WTC11 (cell line): ENCODE measurements at regions not wholly inside any gene's neighbourhood (a gene's known extent, or its start where the extent isn't known, plus 50 kb on each side); places are given as distances from the start of the nearest gene placed in this dataset.

Experiments
- ATAC-seq: fragments of 200-7000 bp; cut with Tn5 transposase; 2 replicates; pipeline ENCODE4 v1.10.0; 2021; ENCODE audit warnings: mild to moderate bottlenecking, moderate library complexity
- CTCF ChIA-PET: fragments of 300-600 bp; sonication (Branson Sonifier 250); formaldehyde crosslinking; loops from one replicate; lab custom pipeline; 2021; ENCODE audit warnings: antibody characterized with exemption; lab: Charles Lee
- POLR2A ChIA-PET: fragments of 350-600 bp; sonication (Branson Sonifier 250); formaldehyde crosslinking; loops from one replicate; lab custom pipeline; 2021; ENCODE audit warnings: antibody characterized with exemption; lab: Charles Lee
- DNase-seq: peaks from one replicate; pipeline ENCODE4 v3.0.0; 2021; ENCODE audit warnings: low spot score
- H3K27ac Mint-ChIP-seq: 2 replicates; pipeline ENCODE4 v1.8.0; 2021; ENCODE audit warnings: mixed read lengths
- H3K27me3 Mint-ChIP-seq: 2 replicates; pipeline ENCODE4 v1.8.0; 2021; ENCODE audit warnings: low read depth, mild to moderate bottlenecking, moderate library complexity, mixed read lengths
- H3K36me3 Mint-ChIP-seq: 2 replicates; pipeline ENCODE4 v1.8.0; 2021; ENCODE audit warnings: mixed read lengths
- H3K4me1 Mint-ChIP-seq: 2 replicates; pipeline ENCODE4 v1.8.0; 2022; ENCODE audit warnings: mixed read lengths
- H3K4me3 Mint-ChIP-seq: 2 replicates; pipeline ENCODE4 v1.8.0; 2021; ENCODE audit warnings: mild to moderate bottlenecking, moderate library complexity, mixed read lengths
- H3K9me3 Mint-ChIP-seq: 2 replicates; pipeline ENCODE4 v1.8.0; 2021; ENCODE audit warnings: mixed read lengths
- CREB1 ChIP-seq: sonication (generic); formaldehyde crosslinking; IDR thresholded peaks from 2 replicates; pipeline ENCODE4 v1.8.0; 2023; ENCODE audit warnings: mild to moderate bottlenecking, missing genetic modification reagents
- FOXJ3 ChIP-seq: sonication (generic); formaldehyde crosslinking; IDR thresholded peaks from 2 replicates; pipeline ENCODE4 v1.9.0; 2021; ENCODE audit warnings: missing genetic modification reagents, mild to moderate bottlenecking, borderline replicate concordance
- GRHL2 ChIP-seq: fragments of 250-450 bp; sonication (Bioruptor Pico); IDR thresholded peaks from 2 replicates; pipeline ENCODE4 v1.8.0; 2022; ENCODE audit warnings: mild to moderate bottlenecking, moderate library complexity; ENCODE audit not compliant: insufficient replicate concordance, severe bottlenecking
- HMGXB4 ChIP-seq: sonication (generic); formaldehyde crosslinking; IDR thresholded peaks from 2 replicates; pipeline ENCODE4 v1.8.1; 2023; ENCODE audit warnings: mild to moderate bottlenecking, moderate library complexity, missing genetic modification reagents
- JAZF1 ChIP-seq: fragments of 250-450 bp; sonication (Bioruptor Pico); IDR thresholded peaks from 2 replicates; pipeline ENCODE4 v1.9.0; 2021; ENCODE audit warnings: moderate library complexity, mild to moderate bottlenecking, inconsistent platforms
- KAT7 ChIP-seq: sonication (generic); formaldehyde crosslinking; IDR thresholded peaks from 2 replicates; pipeline ENCODE4 v1.8.1; 2023; ENCODE audit warnings: missing genetic modification reagents, mild to moderate bottlenecking, borderline replicate concordance
- MLX ChIP-seq: sonication (generic); formaldehyde crosslinking; IDR thresholded peaks from 2 replicates; pipeline ENCODE4 v1.8.1; 2023; ENCODE audit warnings: mild to moderate bottlenecking, missing genetic modification reagents, moderate library complexity
- NFATC4 ChIP-seq: fragments of 250-450 bp; sonication (Bioruptor Pico); IDR thresholded peaks from 2 replicates; pipeline ENCODE4 v1.9.0; 2021; ENCODE audit warnings: mild to moderate bottlenecking
- NFE2L1 ChIP-seq: sonication (generic); formaldehyde crosslinking; IDR thresholded peaks from 2 replicates; pipeline ENCODE4 v1.8.1; 2023; ENCODE audit warnings: missing genetic modification reagents
- NFYB ChIP-seq: sonication (generic); formaldehyde crosslinking; conservative IDR thresholded peaks from 2 replicates; pipeline ENCODE4 v1.8.0; 2022; ENCODE audit warnings: low read depth, missing genetic modification reagents
- NR1H2 ChIP-seq: sonication (generic); formaldehyde crosslinking; IDR thresholded peaks from 2 replicates; pipeline ENCODE4 v1.9.0; 2021; ENCODE audit warnings: mild to moderate bottlenecking, moderate library complexity, missing genetic modification reagents
- PRRX2 ChIP-seq: fragments of 250-450 bp; sonication (Bioruptor Pico); IDR thresholded peaks from 2 replicates; pipeline ENCODE4 v1.8.0; 2021; ENCODE audit warnings: mild to moderate bottlenecking
- RORB ChIP-seq: fragments of 250-450 bp; sonication (Bioruptor Pico); IDR thresholded peaks from 2 replicates; pipeline ENCODE4 v1.9.0; 2021; ENCODE audit warnings: mild to moderate bottlenecking
- SP1 ChIP-seq: sonication (generic); formaldehyde crosslinking; conservative IDR thresholded peaks from 2 replicates; pipeline ENCODE4 v1.8.1; 2022; ENCODE audit warnings: missing genetic modification reagents
- ZNF121 ChIP-seq: sonication (generic); formaldehyde crosslinking; IDR thresholded peaks from 2 replicates; pipeline ENCODE4 v1.8.0; 2023; ENCODE audit warnings: missing genetic modification reagents
- ZNF138 ChIP-seq: sonication (generic); formaldehyde crosslinking; conservative IDR thresholded peaks from 2 replicates; pipeline ENCODE4 v1.8.1; 2022; ENCODE audit warnings: mild to moderate bottlenecking, moderate library complexity, missing genetic modification reagents
- ZNF263 ChIP-seq: sonication (generic); formaldehyde crosslinking; IDR thresholded peaks from 2 replicates; pipeline ENCODE4 v1.8.1; 2022; ENCODE audit warnings: low read depth, mild to moderate bottlenecking, moderate library complexity, missing genetic modification reagents
- ZNF512 ChIP-seq: sonication (generic); formaldehyde crosslinking; IDR thresholded peaks from 2 replicates; pipeline ENCODE4 v1.8.1; 2022; ENCODE audit warnings: missing genetic modification reagents, borderline replicate concordance
- ZNF671 ChIP-seq: fragments of 250-450 bp; sonication (Bioruptor Pico); IDR thresholded peaks from 2 replicates; pipeline ENCODE4 v1.8.0; 2021; ENCODE audit warnings: mild to moderate bottlenecking
- TF ChIP-seq, protein P1 (sequence below): sonication (generic); formaldehyde crosslinking; IDR thresholded peaks from 2 replicates; pipeline ENCODE4 v1.8.0; 2022; ENCODE audit warnings: mild to moderate bottlenecking, missing genetic modification reagents

DNA sequence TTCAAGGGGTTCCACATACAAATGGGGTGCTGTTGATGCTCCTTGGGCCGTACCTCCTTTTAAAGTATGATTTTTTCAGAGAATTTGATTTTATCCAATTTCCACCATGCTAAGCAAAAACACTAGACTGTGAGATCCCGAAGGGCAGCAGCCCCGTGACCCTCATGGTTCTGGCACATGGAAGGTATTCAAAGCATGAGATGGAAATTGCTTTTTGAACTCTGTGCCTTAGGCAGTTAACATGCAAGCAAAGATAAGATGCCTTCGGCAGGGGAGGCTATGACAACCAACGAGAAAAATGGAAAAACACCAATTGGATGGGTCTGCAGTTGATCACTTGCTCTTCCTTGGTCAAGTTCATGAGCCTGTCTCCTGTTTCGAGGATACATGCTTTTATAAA is 120.8 kb upstream of the DIO3 start:
- H3K4me3 Mint-ChIP-seq = no peak overlapping the region
- H3K27me3 Mint-ChIP-seq = no peaks in the 10 kb centered on the region
- no peaks in the 10 kb centered on the region for H3K4me1 Mint-ChIP-seq
- H3K9me3 Mint-ChIP-seq = no peaks in the 10 kb centered on the region
- TF ChIP-seq KAT7 = no peak
- DNase-seq (no peak), ATAC-seq (no peak)
- no peaks in the 10 kb centered on the region for H3K36me3 Mint-ChIP-seq
- ChIA-PET POLR2A (no interaction called here), CTCF (interaction anchor here (0.6 kb wide), 1 partner anchor 201 kb away, joined by 3 read pairs; no protein-coding TSS in a partner anchor)
- no peak overlapping the region for H3K27ac Mint-ChIP-seq

DNA sequence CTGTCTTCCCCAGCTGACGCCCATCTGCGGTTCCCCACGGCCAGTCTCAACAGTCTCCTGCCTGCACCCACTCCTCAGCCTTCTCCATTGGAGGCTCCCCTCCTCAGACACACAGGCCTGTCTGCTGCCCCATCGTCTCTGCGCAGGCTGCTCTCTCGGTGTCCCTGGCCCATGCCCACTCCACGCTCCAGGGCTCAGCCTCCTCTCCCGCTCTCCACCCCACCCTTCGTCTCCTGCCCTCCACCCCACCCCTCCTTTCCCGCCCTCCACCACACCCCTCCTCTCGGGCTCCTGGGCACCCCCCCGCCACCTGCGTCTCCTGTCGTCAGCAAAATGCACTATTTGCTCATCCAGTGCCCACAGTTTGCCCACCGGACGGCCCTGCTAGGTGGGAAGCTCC is 119.6 kb upstream of the DIO3 start:
- ATAC-seq (no peak), DNase-seq (no peak)
- Mint-ChIP-seq H3K27me3 (no peaks in the 10 kb centered on the region), H3K36me3 (no peaks in the 10 kb centered on the region), H3K4me1 (no peaks in the 10 kb centered on the region), H3K9me3 (no peaks in the 10 kb centered on the region), H3K4me3 (no peak overlapping the region), H3K27ac (no peak overlapping the region)
- TF ChIP-seq CREB1 (no peak), NFYB (CRISPR knock-in tag) (no peak), FOXJ3 (CRISPR knock-in tag) (no peak), JAZF1 (CRISPR knock-in tag) (no peak), NFE2L1 (no peak), KAT7 (no peak), NR1H2 (CRISPR knock-in tag) (no peak), PRRX2 (no peak), SP1 (CRISPR knock-in tag) (no peak), ZNF512 (CRISPR knock-in tag) (no peak), ZNF138 (no peak), NFATC4 (CRISPR knock-in tag) (no peak), GRHL2 (CRISPR knock-in tag) (no peak), HMGXB4 (CRISPR knock-in tag) (no peak)
- TF ChIP-seq, protein P1, sequence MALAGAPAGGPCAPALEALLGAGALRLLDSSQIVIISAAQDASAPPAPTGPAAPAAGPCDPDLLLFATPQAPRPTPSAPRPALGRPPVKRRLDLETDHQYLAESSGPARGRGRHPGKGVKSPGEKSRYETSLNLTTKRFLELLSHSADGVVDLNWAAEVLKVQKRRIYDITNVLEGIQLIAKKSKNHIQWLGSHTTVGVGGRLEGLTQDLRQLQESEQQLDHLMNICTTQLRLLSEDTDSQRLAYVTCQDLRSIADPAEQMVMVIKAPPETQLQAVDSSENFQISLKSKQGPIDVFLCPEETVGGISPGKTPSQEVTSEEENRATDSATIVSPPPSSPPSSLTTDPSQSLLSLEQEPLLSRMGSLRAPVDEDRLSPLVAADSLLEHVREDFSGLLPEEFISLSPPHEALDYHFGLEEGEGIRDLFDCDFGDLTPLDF (CRISPR knock-in tag) = no peak
- ChIA-PET POLR2A (no interaction called here), CTCF (interaction anchor here (0.8 kb wide), 1 partner anchor 120 kb away, joined by 3 read pairs; the partner anchor contains the start of gene DIO3)

DNA sequence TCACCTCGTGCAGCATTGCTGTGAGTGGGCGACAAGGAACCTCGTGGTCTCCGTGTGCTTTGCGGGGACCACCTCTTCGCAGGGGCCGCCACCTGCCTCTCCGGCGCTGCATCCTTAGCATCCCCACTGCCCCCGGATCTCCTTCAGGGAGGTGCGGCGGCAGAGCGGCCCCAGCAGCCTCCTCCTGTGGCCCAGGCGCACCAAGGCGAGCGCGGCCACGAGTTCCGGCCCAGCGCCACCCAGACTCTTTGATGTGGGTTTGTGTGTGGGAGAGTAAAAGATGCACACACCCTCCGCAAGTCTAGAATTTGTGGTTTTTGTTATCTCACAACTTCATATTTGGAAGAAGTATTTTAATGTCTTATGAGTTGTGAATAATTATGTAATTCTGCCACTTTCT is 118.8 kb upstream of the DIO3 start:
- Mint-ChIP-seq H3K36me3 (no peaks in the 10 kb centered on the region), H3K27ac (no peak overlapping the region), H3K4me3 (no peak overlapping the region), H3K9me3 (no peaks in the 10 kb centered on the region), H3K27me3 (no peaks in the 10 kb centered on the region), H3K4me1 (no peaks in the 10 kb centered on the region)
- CTCF ChIA-PET = interaction anchor here (0.8 kb wide), 1 partner anchor 119 kb away, joined by 3 read pairs; the partner anchor contains the start of gene DIO3
- POLR2A ChIA-PET = no interaction called here
- DNase-seq = no peak
- ATAC-seq = no peak
- TF ChIP-seq ZNF121 (no peak), MLX (no peak), ZNF671 (CRISPR knock-in tag) (no peak), ZNF512 (CRISPR knock-in tag) (no peak), ZNF263 (CRISPR knock-in tag) (no peak), GRHL2 (CRISPR knock-in tag) (no peak), HMGXB4 (CRISPR knock-in tag) (no peak), RORB (CRISPR knock-in tag) (no peak)
